Endodermal cell (in vitro differentiated cells): ENCODE measurements at regions not wholly inside any gene's neighbourhood (a gene's known extent, or its start where the extent isn't known, plus 50 kb on each side); places are given as distances from the start of the nearest gene placed in this dataset.

ENCODE experiments used
- DNase-seq: peaks from one replicate; pipeline ENCODE4 v3.0.0-alpha.2; 2017
- H3K27ac ChIP-seq: 2 replicates; pipeline ENCODE4 v1.5.1; 2013; ENCODE audit warnings: mild to moderate bottlenecking, low read depth, low read length, moderate library complexity
- H3K27me3 ChIP-seq: 2 replicates; pipeline ENCODE4 v1.6.1; 2013; ENCODE audit warnings: mild to moderate bottlenecking, low read length, moderate library complexity; ENCODE audit not compliant: insufficient read depth, control insufficient read depth, poor library complexity, severe bottlenecking
- H3K36me3 ChIP-seq: 2 replicates; pipeline ENCODE4 v1.7.0; 2013; ENCODE audit warnings: mild to moderate bottlenecking, low read length, moderate library complexity; ENCODE audit not compliant: control insufficient read depth, insufficient read depth
- H3K4me1 ChIP-seq: one replicate; pipeline ENCODE4 v1.7.0; 2013; ENCODE audit warnings: low read length; ENCODE audit not compliant: control insufficient read depth, insufficient read depth
- H3K4me3 ChIP-seq: 2 replicates; pipeline ENCODE4 v1.5.1; 2013; ENCODE audit warnings: mild to moderate bottlenecking, low read length, moderate library complexity
- H3K9ac ChIP-seq: 2 replicates; pipeline ENCODE4 v1.6.1; 2013; ENCODE audit warnings: mild to moderate bottlenecking, low read length, moderate library complexity; ENCODE audit not compliant: poor library complexity, severe bottlenecking; ENCODE audit errors: extremely low read depth
- H3K9me3 ChIP-seq: 2 replicates; pipeline ENCODE4 v1.6.1; 2013; ENCODE audit warnings: mild to moderate bottlenecking, low read length, moderate library complexity; ENCODE audit not compliant: control insufficient read depth
- H3K27ac Mint-ChIP-seq: 2 replicates; pipeline ENCODE4 v1.8.0; 2020; ENCODE audit warnings: mixed read lengths
- H3K27me3 Mint-ChIP-seq: 2 replicates; pipeline ENCODE4 v1.8.0; 2021; ENCODE audit warnings: mild to moderate bottlenecking, mixed read lengths; ENCODE audit not compliant: insufficient read depth
- H3K36me3 Mint-ChIP-seq: 2 replicates; pipeline ENCODE4 v1.8.0; 2020; ENCODE audit warnings: low read depth, mixed read lengths
- H3K4me1 Mint-ChIP-seq: 2 replicates; pipeline ENCODE4 v1.8.0; 2020; ENCODE audit warnings: mixed read lengths
- H3K4me3 Mint-ChIP-seq: 2 replicates; pipeline ENCODE4 v1.8.0; 2020; ENCODE audit warnings: mild to moderate bottlenecking, moderate library complexity, mixed read lengths
- H3K9me3 Mint-ChIP-seq: 2 replicates; pipeline ENCODE4 v1.8.0; 2020; ENCODE audit warnings: mild to moderate bottlenecking, mixed read lengths
- WGBS, 2 experiments: methylation state at CpG; one replicate each; pipeline versions ENCODE4 v1.1.5 to v1.1.7; 2013; ENCODE audit warnings: missing lambda C conversion rate in 2 of 2, mixed read lengths in 1 of 2; ENCODE audit not compliant: insufficient coverage in 1 of 2, insufficient read length in 1 of 2; 5-methylcytosine and 5-hydroxymethylcytosine counted together
- TF ChIP-seq, protein P1 (sequence below): fragments of 200-600 bp; sonication (generic); conservative IDR thresholded peaks from 2 replicates; pipeline ENCODE4 v1.5.0; 2021; ENCODE audit warnings: antibody characterized with exemption, mild to moderate bottlenecking

- no peak overlapping the region for H3K4me3 ChIP-seq
- H3K27me3 ChIP-seq, result no peaks in the 10 kb centered on the region
- WGBS, 2 experiments, result 89 to 96% methylated on average over 2 of the region's 2 CpGs
- no peaks in the 10 kb centered on the region for H3K4me1 ChIP-seq
- no peak overlapping the region for H3K9ac ChIP-seq
- H3K4me3 Mint-ChIP-seq, result no peak overlapping the region
- no peaks in the 10 kb centered on the region for H3K36me3 Mint-ChIP-seq
- no peak for DNase-seq
- H3K4me1 Mint-ChIP-seq, result no peaks in the 10 kb centered on the region
- TF ChIP-seq, protein P1, sequence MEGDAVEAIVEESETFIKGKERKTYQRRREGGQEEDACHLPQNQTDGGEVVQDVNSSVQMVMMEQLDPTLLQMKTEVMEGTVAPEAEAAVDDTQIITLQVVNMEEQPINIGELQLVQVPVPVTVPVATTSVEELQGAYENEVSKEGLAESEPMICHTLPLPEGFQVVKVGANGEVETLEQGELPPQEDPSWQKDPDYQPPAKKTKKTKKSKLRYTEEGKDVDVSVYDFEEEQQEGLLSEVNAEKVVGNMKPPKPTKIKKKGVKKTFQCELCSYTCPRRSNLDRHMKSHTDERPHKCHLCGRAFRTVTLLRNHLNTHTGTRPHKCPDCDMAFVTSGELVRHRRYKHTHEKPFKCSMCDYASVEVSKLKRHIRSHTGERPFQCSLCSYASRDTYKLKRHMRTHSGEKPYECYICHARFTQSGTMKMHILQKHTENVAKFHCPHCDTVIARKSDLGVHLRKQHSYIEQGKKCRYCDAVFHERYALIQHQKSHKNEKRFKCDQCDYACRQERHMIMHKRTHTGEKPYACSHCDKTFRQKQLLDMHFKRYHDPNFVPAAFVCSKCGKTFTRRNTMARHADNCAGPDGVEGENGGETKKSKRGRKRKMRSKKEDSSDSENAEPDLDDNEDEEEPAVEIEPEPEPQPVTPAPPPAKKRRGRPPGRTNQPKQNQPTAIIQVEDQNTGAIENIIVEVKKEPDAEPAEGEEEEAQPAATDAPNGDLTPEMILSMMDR, result no peak
- H3K27me3 Mint-ChIP-seq, result no peaks in the 10 kb centered on the region
- H3K36me3 ChIP-seq, result no peaks in the 10 kb centered on the region
- H3K9me3 ChIP-seq, result no peaks in the 10 kb centered on the region
- H3K27ac ChIP-seq, result no peak overlapping the region
- no peak overlapping the region for H3K27ac Mint-ChIP-seq
- no peaks in the 10 kb centered on the region for H3K9me3 Mint-ChIP-seq
Measured at GRCh38 chr6:74642101-74642500, 563.8 kb downstream of the COL12A1 start.

- H3K27me3 ChIP-seq, result no peaks in the 10 kb centered on the region
- Mint-ChIP-seq H3K36me3 (no peaks in the 10 kb centered on the region), H3K9me3 (no peaks in the 10 kb centered on the region), H3K4me3 (no peak overlapping the region), H3K27me3 (no peaks in the 10 kb centered on the region), H3K4me1 (no peaks in the 10 kb centered on the region), H3K27ac (no peak overlapping the region)
- H3K27ac ChIP-seq, result no peak overlapping the region
- no peaks in the 10 kb centered on the region for H3K4me1 ChIP-seq
- H3K36me3 ChIP-seq, result no peaks in the 10 kb centered on the region
- H3K4me3 ChIP-seq, result no peak overlapping the region
- H3K9me3 ChIP-seq, result no peaks in the 10 kb centered on the region
- TF ChIP-seq, protein P1, result no peak
- WGBS, 2 experiments, result 90 to 100% methylated on average over 1 to 3 of the region's 3 CpGs
- no peak for DNase-seq
- H3K9ac ChIP-seq, result no peak overlapping the region
Measured at GRCh38 chr6:74638412-74638811, 567.4 kb downstream of the COL12A1 start.

DNA sequence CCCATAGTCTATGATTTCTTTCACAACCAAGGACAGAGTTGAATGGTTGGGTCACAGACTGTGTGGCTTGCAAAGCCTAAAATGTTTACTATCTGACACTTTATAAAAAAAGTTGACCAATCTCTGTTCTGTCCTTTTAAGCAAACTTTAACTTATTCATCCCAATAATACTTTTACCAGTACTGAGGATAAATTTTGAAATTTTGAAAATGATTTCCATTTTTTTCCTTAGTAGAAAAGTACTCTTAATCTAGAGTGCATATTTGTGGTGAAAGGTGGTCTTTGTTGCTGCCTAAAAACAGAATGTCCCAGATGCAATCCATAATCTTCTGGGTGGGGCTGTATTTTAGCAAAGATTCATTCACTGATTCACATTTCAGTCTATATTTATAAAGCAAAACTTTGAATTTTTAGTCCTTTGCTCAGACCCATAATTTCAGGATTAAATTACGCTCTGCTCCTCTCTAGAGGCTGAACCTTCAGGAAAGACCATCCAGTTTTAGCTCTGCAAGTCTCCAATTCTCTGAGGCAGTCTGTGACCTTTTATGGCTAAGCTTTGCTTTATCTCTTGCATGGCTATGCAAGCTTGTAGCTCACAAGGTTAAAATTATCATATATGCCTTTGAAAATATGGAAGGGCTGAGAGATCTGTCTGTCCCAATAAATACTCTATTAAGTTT, 573.5 kb downstream of the COL12A1 start:
- Mint-ChIP-seq H3K27me3 (no peaks in the 10 kb centered on the region), H3K4me3 (no peak overlapping the region), H3K4me1 (no peaks in the 10 kb centered on the region), H3K27ac (no peak overlapping the region), H3K36me3 (no peaks in the 10 kb centered on the region), H3K9me3 (no peaks in the 10 kb centered on the region)
- H3K9me3 ChIP-seq, result no peaks in the 10 kb centered on the region
- no peaks in the 10 kb centered on the region for H3K36me3 ChIP-seq
- TF ChIP-seq, protein P1, result no peak
- H3K9ac ChIP-seq, result no peak overlapping the region
- DNase-seq, result no peak
- no peaks in the 10 kb centered on the region for H3K4me1 ChIP-seq
- no peak overlapping the region for H3K27ac ChIP-seq
- H3K27me3 ChIP-seq, result no peaks in the 10 kb centered on the region
- H3K4me3 ChIP-seq, result no peak overlapping the region
- 92 to 94% methylated on average over 1 of the region's 1 CpG for WGBS, 2 experiments
